OCI-LY7 (cell line): ENCODE measurements at regions not wholly inside any gene's neighbourhood (a gene's known extent, or its start where the extent isn't known, plus 50 kb on each side); places are given as distances from the start of the nearest gene placed in this dataset.

Experiments
- EZH2phosphoT487 ChIP-seq: fragments of 200-600 bp; sonication (generic); IDR thresholded peaks from 2 replicates; pipeline ENCODE4 v1.6.1; 2018; ENCODE audit warnings: low read depth, borderline replicate concordance, mild to moderate bottlenecking, mixed run types, antibody characterized with exemption, low read length, moderate library complexity, mixed read lengths
- TF ChIP-seq, protein P1 (sequence below): fragments of 200-600 bp; sonication (generic); conservative IDR thresholded peaks from 2 replicates; pipeline ENCODE4 v1.5.1; 2014; ENCODE audit warnings: mild to moderate bottlenecking, antibody characterized with exemption, low read length, moderate library complexity, mixed read lengths

GRCh38 chr13:62176051-62176450 is 760.4 kb upstream of the PCDH20 start:
- TF ChIP-seq, protein P1, sequence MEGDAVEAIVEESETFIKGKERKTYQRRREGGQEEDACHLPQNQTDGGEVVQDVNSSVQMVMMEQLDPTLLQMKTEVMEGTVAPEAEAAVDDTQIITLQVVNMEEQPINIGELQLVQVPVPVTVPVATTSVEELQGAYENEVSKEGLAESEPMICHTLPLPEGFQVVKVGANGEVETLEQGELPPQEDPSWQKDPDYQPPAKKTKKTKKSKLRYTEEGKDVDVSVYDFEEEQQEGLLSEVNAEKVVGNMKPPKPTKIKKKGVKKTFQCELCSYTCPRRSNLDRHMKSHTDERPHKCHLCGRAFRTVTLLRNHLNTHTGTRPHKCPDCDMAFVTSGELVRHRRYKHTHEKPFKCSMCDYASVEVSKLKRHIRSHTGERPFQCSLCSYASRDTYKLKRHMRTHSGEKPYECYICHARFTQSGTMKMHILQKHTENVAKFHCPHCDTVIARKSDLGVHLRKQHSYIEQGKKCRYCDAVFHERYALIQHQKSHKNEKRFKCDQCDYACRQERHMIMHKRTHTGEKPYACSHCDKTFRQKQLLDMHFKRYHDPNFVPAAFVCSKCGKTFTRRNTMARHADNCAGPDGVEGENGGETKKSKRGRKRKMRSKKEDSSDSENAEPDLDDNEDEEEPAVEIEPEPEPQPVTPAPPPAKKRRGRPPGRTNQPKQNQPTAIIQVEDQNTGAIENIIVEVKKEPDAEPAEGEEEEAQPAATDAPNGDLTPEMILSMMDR, result no peak
- no peak for TF ChIP-seq EZH2phosphoT487
